OCI-LY7 (cell line): ENCODE measurements at regions not wholly inside any gene's neighbourhood (a gene's known extent, or its start where the extent isn't known, plus 50 kb on each side); places are given as distances from the start of the nearest gene placed in this dataset. TPM values are rescaled to one million over a fixed set of nuclear protein-coding genes. Genes with fewer than 3 reads are reported as not detected.

Experiments used
- small RNA-seq: library from RNA; depleted of rRNA; stranded (forward); fragments of <200 nt; gene quantifications from one replicate; pipeline ENCODE3, GENCODE V24; 2014

Small RNA genes in the stretch of these regions (small RNA-seq; reads per million reads assigned to genes)
- gene AL603755.1, result not detected
